ENCODE measurements at regions not wholly inside any gene's neighbourhood (a gene's known extent, or its start where the extent isn't known, plus 50 kb on each side); places are given as distances from the start of the nearest gene placed in this dataset.
"Not testable (repeated sequence)": the region's sequence is repeated elsewhere in the genome, so short reads cannot be mapped to it uniquely, and the experiment has no call there.

DNA sequence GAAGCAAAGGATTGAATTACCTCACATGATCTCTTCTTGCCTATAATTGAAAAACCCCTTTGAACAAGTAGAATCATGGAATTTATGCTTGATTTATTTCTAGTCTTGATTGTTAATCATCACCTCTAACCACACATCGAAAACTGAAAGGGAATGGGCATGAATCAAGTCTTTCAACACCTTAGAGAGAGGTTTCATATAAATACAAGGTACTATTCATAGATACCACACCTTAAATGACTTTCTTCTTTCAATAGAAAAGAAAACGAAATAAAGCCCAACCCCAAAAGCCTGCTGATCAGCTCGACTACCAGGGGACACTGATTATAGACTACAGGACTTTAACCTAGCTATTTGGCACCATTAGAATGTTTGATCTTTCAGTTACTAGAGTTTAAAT is 128.6 kb upstream of the PTPRZ1 start:
- DNase-seq = no peak

DNA sequence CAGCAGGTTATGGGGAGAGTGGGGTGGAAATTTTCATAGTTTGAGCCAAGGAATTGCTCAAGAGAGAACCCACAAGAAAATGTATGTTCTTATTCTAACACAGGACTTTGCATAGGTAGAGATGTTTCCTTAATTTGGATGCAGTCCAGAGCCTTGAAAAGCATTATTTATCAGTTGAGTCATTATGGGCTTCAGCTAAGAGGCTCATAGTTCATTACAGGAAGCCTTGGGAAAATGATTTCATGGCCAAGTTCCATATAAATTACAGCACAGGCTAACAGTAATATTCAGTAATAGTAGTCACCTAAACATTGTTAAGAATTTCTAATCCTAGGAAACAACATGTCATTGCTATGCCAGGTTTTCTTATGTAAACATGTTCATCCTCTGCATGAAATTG is 131.1 kb upstream of the PTPRZ1 start:
- DNase-seq = no peak

- DNase-seq = no peak
Observed at GRCh38 chr7:121739465-121739864, 133.5 kb upstream of the PTPRZ1 start.

DNA sequence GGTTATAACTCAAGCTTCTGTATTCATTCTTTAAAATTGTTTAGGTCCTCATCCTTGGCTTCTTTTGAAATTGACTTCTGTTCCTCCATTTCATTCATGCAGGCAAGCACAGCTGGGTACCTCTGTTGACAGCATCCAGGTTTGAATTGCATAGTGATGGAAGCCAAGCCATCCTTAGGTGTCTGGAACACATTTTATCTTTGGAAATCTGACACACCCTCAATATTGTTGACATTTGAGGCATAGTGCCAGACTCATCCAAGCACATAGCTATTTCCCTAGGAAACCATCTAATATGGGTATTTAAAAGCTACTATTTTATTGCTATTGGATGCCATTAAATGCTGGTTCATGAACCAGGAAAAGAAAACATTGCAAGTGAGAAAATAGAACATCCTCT is 142.1 kb upstream of the PTPRZ1 start:
- DNase-seq = no peak

GRCh38 chr7:121714559-121715303 is 158.2 kb upstream of the PTPRZ1 start:
- no peak for DNase-seq

GRCh38 chr7:121712961-121713360 is 160.0 kb upstream of the PTPRZ1 start:
- DNase-seq = not testable (repeated sequence)

GRCh38 chr7:121697731-121698316 is 175.1 kb upstream of the PTPRZ1 start:
- DNase-seq = no peak

GRCh38 chr7:121696954-121697353 is 176.0 kb upstream of the PTPRZ1 start:
- DNase-seq = no peak

DNA sequence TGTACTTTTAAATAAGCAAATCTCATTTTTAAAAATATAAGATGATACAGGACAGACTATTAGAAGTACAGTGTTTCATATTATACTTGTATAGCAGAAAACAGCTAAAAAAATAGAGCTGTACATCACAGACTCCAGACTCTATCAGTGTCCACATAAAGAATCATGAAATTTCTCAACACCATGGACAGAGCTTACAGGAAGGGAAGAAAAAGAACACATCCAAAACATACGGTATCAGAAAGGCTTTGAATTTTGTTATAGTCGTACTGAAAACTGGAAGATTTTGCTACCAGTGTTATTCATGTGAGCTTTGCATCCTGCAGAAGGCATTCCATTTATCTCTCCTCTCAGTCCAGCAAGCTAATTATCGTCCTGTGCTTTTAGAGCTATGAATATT is 183.2 kb upstream of the PTPRZ1 start:
- no peak for DNase-seq

GRCh38 chr7:121681700-121682099 is 191.3 kb upstream of the PTPRZ1 start:
- no peak for DNase-seq

DNA sequence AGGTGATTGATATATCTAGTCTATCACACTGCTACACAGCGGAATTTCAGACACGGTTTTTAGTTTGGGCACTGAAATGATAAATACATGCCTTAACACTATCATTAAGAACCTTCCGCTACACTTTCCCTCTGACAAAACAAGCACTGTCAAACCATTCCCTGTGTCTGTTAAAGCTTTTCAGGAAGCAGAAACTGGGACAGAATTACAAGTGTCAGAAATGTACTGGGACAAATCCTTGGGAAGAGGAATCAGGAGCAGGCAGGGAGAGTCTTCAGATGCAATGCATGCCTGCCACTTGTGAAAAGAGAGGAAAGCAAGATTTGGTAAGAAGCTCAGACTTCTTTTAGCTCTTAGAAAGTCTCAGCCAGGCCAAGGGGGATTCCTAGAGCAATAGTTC is 196.8 kb upstream of the PTPRZ1 start:
- no peak for DNase-seq

GRCh38 chr7:121674455-121674854 is 198.5 kb upstream of the PTPRZ1 start:
- not testable (repeated sequence) for DNase-seq

DNA sequence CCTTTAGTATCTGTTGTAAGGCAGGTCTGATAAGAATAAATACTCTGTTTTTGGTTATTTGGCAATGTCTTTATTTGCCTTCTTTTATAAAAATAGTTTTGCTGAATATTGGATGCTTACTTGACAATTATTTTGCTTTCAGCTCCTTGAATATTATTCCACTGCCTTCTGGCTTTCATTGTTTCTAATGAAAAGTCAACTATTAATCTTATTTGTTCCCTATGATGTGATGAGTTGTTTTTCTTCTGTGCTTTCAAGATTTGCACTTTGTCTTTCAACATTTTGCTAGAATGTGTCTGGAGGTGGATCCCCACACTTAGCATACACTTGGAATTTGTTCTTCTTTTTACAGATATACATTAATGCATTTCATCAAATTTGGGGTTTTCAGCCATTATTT is 203.8 kb upstream of the PTPRZ1 start:
- no peak for DNase-seq

DNA sequence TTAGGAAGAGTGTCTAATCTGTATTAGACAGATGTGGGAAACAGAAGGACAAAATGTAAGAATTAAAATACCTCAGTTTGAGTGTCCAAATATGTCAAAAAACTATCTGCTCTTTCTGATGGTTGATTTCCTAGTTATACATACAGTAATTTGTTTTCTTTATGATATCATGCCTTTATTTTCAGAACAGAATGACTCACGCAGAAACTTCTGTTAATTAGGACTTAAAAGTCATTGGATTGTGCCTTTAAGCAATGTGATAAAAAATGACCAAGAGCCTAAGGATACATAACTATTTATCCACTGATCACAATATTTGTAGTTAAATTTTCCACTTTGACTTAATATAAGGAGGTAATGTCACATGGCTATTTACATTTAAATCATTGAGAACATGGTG is 206.7 kb upstream of the PTPRZ1 start:
- DNase-seq = no peak

GRCh38 chr7:121643320-121643719 is 229.6 kb upstream of the PTPRZ1 start:
- DNase-seq = no peak

DNA sequence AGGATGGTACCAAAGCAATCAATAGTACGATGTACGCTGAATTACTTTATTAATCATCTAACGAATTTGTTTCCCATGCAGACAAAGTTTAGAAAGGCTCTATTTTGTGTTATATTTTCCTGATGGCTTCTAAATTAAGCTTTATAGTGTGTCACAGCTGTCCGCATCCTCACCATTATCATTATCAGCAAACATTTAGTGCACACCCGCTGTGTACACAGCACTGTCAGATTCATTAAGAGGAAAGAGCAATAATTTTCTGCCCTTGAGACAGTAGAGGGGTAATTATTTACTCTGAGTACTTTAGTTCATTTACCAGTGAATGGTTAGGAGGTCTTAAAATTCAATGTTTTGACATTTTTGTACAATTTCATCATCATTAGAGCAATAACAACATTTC is 233.3 kb upstream of the PTPRZ1 start:
- DNase-seq = no peak

DNA sequence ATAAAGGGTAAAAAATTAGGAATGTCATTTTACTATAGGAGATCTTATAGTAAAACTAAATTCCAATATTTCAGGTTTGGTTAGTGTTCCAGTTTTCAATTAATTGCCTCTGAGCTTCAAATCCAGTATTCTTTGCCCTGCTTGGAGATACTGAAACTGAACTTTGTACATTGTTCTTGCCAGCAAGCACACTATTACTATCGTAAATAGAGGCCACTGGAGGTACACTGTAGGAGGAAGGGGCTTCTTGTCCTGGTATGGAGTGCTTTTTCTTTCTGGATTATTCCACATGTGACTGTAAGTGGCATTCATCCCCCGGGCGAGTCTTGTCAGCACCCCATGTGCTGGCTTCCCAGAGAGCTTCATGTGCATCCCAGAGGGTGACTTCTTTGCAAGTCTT is 234.7 kb upstream of the PTPRZ1 start:
- DNase-seq = no peak

DNA sequence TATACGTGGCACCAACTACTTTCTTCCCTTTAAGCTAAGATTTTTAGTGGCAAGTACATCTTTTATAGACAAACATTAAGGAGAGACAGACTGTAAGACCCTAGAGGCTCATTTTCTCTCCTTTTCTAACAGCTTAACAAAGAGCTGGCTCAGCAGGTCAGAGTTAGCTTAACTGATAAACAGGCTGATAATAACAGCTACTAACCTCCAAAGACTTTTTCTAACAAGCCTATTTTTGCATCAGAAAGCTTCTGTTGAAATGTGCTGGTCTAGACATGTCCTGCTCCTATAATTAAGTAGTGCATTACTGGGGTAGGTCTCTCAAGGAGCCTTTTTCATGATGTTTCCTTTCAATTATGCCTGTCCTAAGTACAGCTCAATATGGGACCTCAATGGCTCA is 238.2 kb upstream of the FAM3C start:
- no peak for DNase-seq

DNA sequence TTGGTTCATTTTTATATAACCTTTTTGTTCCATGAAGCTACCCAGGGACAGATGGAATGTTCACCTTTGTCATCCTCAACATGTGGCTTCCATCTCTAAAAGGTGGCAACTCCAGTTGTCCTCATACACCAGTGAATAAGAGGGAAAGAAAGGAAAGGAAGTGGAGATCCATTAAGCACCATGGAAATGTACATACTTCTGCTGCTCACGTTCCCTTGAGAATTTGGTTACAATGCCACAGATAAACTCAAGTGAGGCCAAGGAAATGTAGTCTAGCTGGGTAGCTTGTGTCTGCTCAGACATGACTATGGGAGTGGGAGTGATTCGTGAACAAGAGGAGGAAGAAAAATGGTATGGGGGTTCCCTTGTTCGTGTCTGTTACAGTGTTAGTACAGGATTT is 237.1 kb upstream of the FAM3C start:
- no peak for DNase-seq

DNA sequence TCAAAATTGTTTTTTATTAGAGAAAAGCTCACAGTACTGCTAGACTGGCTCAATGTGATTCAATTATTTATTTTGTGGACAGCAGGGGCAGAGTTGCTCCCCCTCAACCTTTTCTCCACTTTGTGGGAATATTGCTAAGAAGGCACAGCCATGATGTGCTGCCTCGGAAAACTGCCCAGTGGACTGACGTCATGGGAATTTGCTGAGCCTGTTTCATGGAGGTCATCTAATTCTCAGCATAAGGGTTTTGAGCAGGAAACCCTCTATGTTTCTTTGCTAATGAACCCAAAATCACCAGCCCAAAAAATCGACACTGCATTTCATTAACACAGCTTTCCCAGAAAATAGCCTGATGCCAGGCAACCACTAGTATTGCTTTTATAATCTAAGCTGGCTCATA is 228.8 kb upstream of the FAM3C start:
- DNase-seq = no peak

- no peak for DNase-seq
Observed at GRCh38 chr7:121623130-121623872, 227.2 kb upstream of the FAM3C start.

DNA sequence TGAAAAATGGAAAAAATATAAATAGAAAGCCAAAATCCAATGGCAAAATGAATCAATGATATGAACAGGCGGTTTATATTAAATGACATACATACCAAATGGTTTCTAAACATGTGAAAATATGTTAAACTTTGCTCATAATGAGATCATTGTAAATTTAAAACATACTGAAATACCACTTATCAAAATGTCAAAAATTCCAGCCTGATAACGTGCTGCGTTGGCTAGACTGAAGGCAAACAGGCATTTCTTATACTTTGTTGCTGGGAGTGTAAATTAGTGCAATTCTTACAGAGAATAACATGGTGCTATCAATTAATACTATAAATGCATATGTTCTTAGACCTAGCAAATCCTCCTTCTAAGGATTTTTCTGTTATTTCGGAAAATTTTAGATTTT is 225.8 kb upstream of the FAM3C start:
- DNase-seq = no peak

DNA sequence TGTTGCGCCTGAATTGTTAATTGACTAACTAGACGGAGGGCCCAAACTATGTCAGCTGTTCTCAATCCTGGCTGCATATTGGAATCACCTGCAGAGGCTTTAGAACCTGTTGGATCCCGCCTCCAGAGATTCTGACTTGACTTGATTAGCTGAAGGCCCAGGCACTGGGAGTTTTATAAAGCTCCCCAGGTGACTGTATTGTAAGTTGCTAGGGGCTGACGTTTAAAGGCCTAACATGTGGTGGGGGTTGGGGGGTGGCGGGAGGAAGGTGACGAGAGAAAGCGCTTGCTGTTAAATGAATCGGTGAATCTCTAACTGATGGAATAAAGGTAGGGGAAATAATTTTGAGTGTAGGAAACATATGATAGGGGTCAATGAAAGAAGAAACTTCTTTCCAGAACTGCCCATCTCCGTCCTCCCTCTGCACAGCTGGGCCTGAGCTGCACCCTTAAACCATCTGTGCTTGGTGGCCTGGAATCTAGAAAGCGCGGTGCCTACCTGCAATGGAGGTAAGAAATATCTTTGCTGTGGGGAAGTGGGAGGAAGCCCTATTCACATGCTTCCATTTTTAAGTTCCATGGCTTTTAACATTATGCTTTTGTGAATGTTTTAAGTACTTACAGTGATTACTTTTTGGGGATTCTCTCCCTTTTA is 225.0 kb upstream of the FAM3C start:
- no peak for DNase-seq

DNA sequence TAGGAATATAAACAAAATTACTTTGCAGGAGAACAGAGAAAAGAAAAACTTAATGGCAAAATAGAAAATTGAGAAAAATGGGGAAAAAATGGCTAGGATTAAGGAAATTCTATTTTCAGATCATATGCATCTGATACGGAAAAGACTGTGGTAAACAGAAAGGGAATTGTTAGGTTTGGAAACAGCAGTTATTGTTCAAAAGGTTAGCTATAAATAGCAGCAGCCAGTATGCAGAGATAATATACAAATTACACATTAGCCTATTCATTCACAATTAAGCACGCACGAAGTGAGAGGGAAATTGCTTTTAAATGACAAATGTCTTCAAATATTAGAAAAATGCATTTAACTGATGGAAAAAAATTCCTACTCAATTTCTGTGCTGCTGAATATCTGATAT is 224.1 kb upstream of the FAM3C start:
- DNase-seq = no peak
